ENCODE measurements at regions not wholly inside any gene's neighbourhood (a gene's known extent, or its start where the extent isn't known, plus 50 kb on each side); places are given as distances from the start of the nearest gene placed in this dataset.

DNA sequence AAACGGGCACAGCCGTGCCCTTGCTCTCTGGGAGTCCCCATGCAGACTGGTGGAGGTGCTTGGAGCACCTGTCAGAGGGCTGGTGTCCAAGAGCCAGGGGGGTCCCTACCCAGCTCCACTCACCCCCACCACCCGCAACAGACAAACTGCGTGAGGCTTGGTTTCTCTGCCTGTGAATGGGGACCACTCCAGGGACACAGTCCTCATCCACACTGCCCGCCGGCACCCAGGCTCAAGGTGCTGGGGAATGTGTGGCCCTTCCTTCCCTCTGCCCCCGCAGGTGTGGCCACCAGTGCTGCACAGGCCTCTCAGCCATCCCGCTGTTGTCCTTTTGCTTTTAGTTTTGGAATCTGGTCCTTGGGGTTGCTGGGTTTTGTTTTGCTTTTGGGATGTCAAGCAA is 136.5 kb upstream of the ZNF236 start:
- TF ChIP-seq EZH2 (IDR thresholded peaks at IDR 0.05), result no peak
- TF ChIP-seq, protein P1, sequence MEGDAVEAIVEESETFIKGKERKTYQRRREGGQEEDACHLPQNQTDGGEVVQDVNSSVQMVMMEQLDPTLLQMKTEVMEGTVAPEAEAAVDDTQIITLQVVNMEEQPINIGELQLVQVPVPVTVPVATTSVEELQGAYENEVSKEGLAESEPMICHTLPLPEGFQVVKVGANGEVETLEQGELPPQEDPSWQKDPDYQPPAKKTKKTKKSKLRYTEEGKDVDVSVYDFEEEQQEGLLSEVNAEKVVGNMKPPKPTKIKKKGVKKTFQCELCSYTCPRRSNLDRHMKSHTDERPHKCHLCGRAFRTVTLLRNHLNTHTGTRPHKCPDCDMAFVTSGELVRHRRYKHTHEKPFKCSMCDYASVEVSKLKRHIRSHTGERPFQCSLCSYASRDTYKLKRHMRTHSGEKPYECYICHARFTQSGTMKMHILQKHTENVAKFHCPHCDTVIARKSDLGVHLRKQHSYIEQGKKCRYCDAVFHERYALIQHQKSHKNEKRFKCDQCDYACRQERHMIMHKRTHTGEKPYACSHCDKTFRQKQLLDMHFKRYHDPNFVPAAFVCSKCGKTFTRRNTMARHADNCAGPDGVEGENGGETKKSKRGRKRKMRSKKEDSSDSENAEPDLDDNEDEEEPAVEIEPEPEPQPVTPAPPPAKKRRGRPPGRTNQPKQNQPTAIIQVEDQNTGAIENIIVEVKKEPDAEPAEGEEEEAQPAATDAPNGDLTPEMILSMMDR (IDR thresholded peaks at IDR 0.05), result no peak

Measured in neural progenitor cell (in vitro differentiated cells).